Limb (tissue), 2 donors: ENCODE measurements at regions not wholly inside any gene's neighbourhood (a gene's known extent, or its start where the extent isn't known, plus 50 kb on each side); places are given as distances from the start of the nearest gene placed in this dataset.
"Not testable (repeated sequence)": the region's sequence is repeated elsewhere in the genome, so short reads cannot be mapped to it uniquely, and the experiment has no call there.

Experiments used
- DNase-seq, 2 donors: peaks; one replicate each; pipeline ENCODE4 v3.0.0-alpha.2; 2016; ENCODE audit errors: extremely low spot score in 2 of 2

GRCh38 chr4:75287738-75288517 lies 226.3 kb downstream of the RCHY1 start:
- no peak for DNase-seq

- DNase-seq = no peak
These were observed 228.4 kb downstream of the RCHY1 start for GRCh38 chr4:75285837-75286236.

GRCh38 chr4:75284831-75285230 lies 229.4 kb downstream of the RCHY1 start:
- no peak for DNase-seq

GRCh38 chr4:75280461-75280860 lies 233.7 kb downstream of the RCHY1 start:
- not testable (repeated sequence) for DNase-seq

GRCh38 chr4:75259306-75259705 lies 254.9 kb downstream of the RCHY1 start:
- DNase-seq = no peak

GRCh38 chr4:75255261-75255660 lies 258.9 kb downstream of the RCHY1 start:
- no peak for DNase-seq

GRCh38 chr4:75254745-75255144 lies 259.5 kb downstream of the RCHY1 start:
- peak in 1 of 2 donors; percentile 29 for DNase-seq

GRCh38 chr4:75253094-75253493 lies 261.1 kb downstream of the RCHY1 start:
- DNase-seq = not testable (repeated sequence)

- no peak for DNase-seq
These were observed 262.7 kb downstream of the RCHY1 start for GRCh38 chr4:75251547-75251946.

- no peak for DNase-seq
These were observed 264.5 kb downstream of the RCHY1 start for GRCh38 chr4:75249739-75250138.

- no peak for DNase-seq
These were observed 265.3 kb downstream of the RCHY1 start for GRCh38 chr4:75248770-75249407.

GRCh38 chr4:75244325-75244724 lies 269.9 kb downstream of the RCHY1 start:
- DNase-seq = no peak

- no peak for DNase-seq
These were observed 270.6 kb downstream of the RCHY1 start for GRCh38 chr4:75243570-75243969.

- no peak for DNase-seq
These were observed 278.7 kb downstream of the RCHY1 start for GRCh38 chr4:75235359-75235951.

GRCh38 chr4:75232546-75232945 lies 281.7 kb downstream of the RCHY1 start:
- no peak for DNase-seq

- DNase-seq = no peak
These were observed 284.2 kb downstream of the RCHY1 start for GRCh38 chr4:75229806-75230570.

- no peak for DNase-seq
These were observed 280.6 kb downstream of the PARM1 start for GRCh38 chr4:75213480-75213879.

GRCh38 chr4:75211422-75211821 lies 278.5 kb downstream of the PARM1 start:
- DNase-seq = no peak

- DNase-seq = no peak
These were observed 275.0 kb downstream of the PARM1 start for GRCh38 chr4:75207902-75208301.

GRCh38 chr4:75195111-75195510 lies 262.2 kb downstream of the PARM1 start:
- DNase-seq = no peak

GRCh38 chr4:75194180-75194579 lies 261.3 kb downstream of the PARM1 start:
- no peak for DNase-seq

- DNase-seq = not testable (repeated sequence)
These were observed 259.3 kb downstream of the PARM1 start for GRCh38 chr4:75192182-75192581.
